Tibial nerve (tissue), 4 donors: ENCODE measurements at regions not wholly inside any gene's neighbourhood (a gene's known extent, or its start where the extent isn't known, plus 50 kb on each side); places are given as distances from the start of the nearest gene placed in this dataset.

Source experiments
- CTCF ChIP-seq, 5 experiments: fragments of 200-600 bp in 3 of 5; fragments of 450-650 bp in 2 of 5; sonication (generic) in 3 of 5; IDR thresholded peaks; one replicate each; pipeline ENCODE4 v1.5.1; 2016 to 2019; ENCODE audit warnings: antibody characterized with exemption in 5 of 5, mild to moderate bottlenecking in 3 of 5, moderate library complexity in 2 of 5
- EP300 ChIP-seq, 2 donors: sonication (generic); formaldehyde crosslinking; IDR thresholded peaks; one replicate each; pipeline ENCODE4 v1.6.1; 2017; ENCODE audit warnings: antibody characterized with exemption in 2 of 2, mild to moderate bottlenecking in 1 of 2
- POLR2A ChIP-seq, 2 donors: fragments of 450-650 bp; IDR thresholded peaks; one replicate each; pipeline ENCODE4 v1.6.1; 2017; ENCODE audit warnings: antibody characterized with exemption in 2 of 2, mild to moderate bottlenecking in 2 of 2, moderate library complexity in 2 of 2

- TF ChIP-seq CTCF (IDR thresholded peaks at IDR 0.05) (no peak), POLR2A (IDR thresholded peaks at IDR 0.05) (no peak), EP300 (IDR thresholded peaks at IDR 0.05) (no peak)
Measured at GRCh38 chr7:116342125-116342524, 131.8 kb downstream of the TES start.
